Activated naive CD8-positive, alpha-beta T cell treated with anti-CD3 and anti-CD28 coated beads for 36 hours (primary cell): ENCODE measurements at regions not wholly inside any gene's neighbourhood (a gene's known extent, or its start where the extent isn't known, plus 50 kb on each side); places are given as distances from the start of the nearest gene placed in this dataset.

Experiments used
- DNase-seq: peaks from one replicate; pipeline ENCODE4 v3.0.0; 2021
- H3K27ac Mint-ChIP-seq: one replicate; pipeline ENCODE4 v1.8.0; 2022; ENCODE audit warnings: mild to moderate bottlenecking, moderate library complexity, mixed read lengths
- H3K27me3 Mint-ChIP-seq: one replicate; pipeline ENCODE4 v1.8.0; 2022; ENCODE audit warnings: mild to moderate bottlenecking, mixed read lengths
- H3K36me3 Mint-ChIP-seq: one replicate; pipeline ENCODE4 v1.8.0; 2021; ENCODE audit warnings: mild to moderate bottlenecking, mixed read lengths
- H3K4me1 Mint-ChIP-seq: one replicate; pipeline ENCODE4 v1.8.0; 2021; ENCODE audit warnings: mixed read lengths
- H3K4me3 Mint-ChIP-seq: one replicate; pipeline ENCODE4 v1.8.0; 2022; ENCODE audit warnings: mild to moderate bottlenecking, moderate library complexity, mixed read lengths
- H3K9me3 Mint-ChIP-seq: one replicate; pipeline ENCODE4 v1.8.0; 2022; ENCODE audit warnings: mixed read lengths

GRCh38 chr20:62590309-62591121 is 51.8 kb upstream of the SLCO4A1 start:
- no peak for DNase-seq
- no peaks in the 10 kb centered on the region for H3K9me3 Mint-ChIP-seq
- no peak overlapping the region for H3K4me3 Mint-ChIP-seq
- no peaks in the 10 kb centered on the region for H3K4me1 Mint-ChIP-seq
- peaks cover 24% of the 10 kb centered on the region for H3K27me3 Mint-ChIP-seq
- H3K36me3 Mint-ChIP-seq, result no peaks in the 10 kb centered on the region
- no peak overlapping the region for H3K27ac Mint-ChIP-seq

- no peaks in the 10 kb centered on the region for H3K4me1 Mint-ChIP-seq
- no peaks in the 10 kb centered on the region for H3K9me3 Mint-ChIP-seq
- H3K27me3 Mint-ChIP-seq, result peaks cover 26% of the 10 kb centered on the region
- H3K27ac Mint-ChIP-seq, result no peak overlapping the region
- DNase-seq, result no peak
- no peaks in the 10 kb centered on the region for H3K36me3 Mint-ChIP-seq
- H3K4me3 Mint-ChIP-seq, result no peak overlapping the region
These were observed 51.2 kb upstream of the SLCO4A1 start for GRCh38 chr20:62591122-62591468.

- Mint-ChIP-seq H3K4me3 (no peak overlapping the region), H3K27me3 (peaks cover 29% of the 10 kb centered on the region), H3K4me1 (no peaks in the 10 kb centered on the region), H3K36me3 (no peaks in the 10 kb centered on the region), H3K9me3 (no peaks in the 10 kb centered on the region), H3K27ac (no peak overlapping the region)
- no peak for DNase-seq
These were observed 50.7 kb upstream of the SLCO4A1 start for GRCh38 chr20:62591591-62591990.
